ENCODE measurements at regions not wholly inside any gene's neighbourhood (a gene's known extent, or its start where the extent isn't known, plus 50 kb on each side); places are given as distances from the start of the nearest gene placed in this dataset.

DNA sequence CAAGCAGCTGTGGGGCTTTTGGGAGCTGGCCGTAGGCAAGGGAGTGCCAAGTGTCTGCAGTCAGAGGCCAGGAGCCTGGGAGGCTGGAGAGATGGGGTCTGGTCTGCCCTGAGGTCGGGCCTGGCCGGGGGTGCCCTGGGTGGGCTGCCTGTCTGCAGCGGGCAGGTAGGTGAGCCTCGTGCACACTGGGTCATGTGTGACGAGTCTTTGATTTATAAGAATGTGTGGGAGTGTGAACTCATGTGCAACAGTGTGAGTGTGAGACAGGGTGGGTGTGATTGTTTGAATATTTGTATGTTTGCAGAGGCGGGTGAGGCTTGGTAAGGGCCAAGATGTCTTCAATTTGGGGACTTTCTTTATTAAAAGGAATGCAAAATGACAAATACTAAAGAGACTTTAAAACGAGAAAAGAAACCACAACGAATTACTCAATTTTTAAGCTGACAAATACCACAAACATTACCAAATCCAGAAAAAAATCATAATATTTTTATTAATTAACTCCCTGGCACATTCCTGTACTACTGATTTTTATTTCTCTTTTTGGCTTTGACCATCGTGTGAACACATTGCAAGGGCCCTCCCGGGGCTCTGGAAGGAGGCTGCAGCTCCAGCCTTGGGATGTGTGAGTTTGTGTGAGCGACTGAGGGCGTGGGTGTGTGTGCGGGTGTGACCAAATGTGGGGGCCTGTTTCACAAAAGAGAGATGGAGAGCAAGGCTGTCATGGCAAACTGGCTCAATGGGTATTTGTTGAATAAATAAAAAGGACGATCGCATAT lies 110.3 kb upstream of the WNT4 start:
- WGBS, 2 experiments, result 88 to 89% methylated on average over 16 of the region's 16 CpGs

DNA sequence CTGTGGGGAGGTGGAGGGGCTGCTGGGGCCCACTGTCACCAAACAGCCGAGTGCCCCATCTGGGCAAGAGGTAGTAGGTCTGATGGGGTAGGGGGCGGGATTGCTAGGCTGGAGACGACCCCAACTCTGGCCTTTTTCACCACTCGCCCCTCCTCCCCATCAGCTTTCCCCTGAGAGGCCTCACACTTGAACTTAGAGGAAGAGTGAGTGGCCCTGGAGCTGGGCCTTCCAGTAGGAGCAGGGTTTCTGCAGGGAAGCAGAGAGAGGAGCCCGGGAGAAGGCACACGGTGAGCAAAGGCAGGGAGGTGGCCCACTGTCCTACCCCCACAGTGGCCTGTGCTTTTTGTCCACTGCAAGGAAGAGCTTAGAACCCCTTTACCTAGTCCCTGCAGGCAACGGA lies 111.9 kb upstream of the WNT4 start:
- Histone ChIP-seq H3K4me3 (ENCODE audit: insufficient read depth, low read depth, low read length) (no peak overlapping the region), H3K27me3 (ENCODE audit: control insufficient read depth, insufficient read depth, low read length, poor library complexity, severe bottlenecking) (no peaks in the 10 kb centered on the region), H3K27ac (ENCODE audit: insufficient read depth, low read depth, low read length, poor library complexity, severe bottlenecking) (no peak overlapping the region), H3K4me1 (ENCODE audit: control insufficient read depth, insufficient read depth, low read length) (peaks cover 20% of the 10 kb centered on the region), H3K36me3 (ENCODE audit: control insufficient read depth, insufficient read depth, low read length) (no peaks in the 10 kb centered on the region), H3K9me3 (ENCODE audit: control insufficient read depth, low read length) (no peaks in the 10 kb centered on the region)
- WGBS, 2 experiments, result 76 to 80% methylated on average over 6 to 7 of the region's 7 CpGs

More for the DNA sequence above, 110.3 kb upstream of the WNT4 start:
- H3K4me1 ChIP-seq (ENCODE audit: control insufficient read depth, insufficient read depth, low read length), result peaks cover 16% of the 10 kb centered on the region
- no peaks in the 10 kb centered on the region for H3K36me3 ChIP-seq (ENCODE audit: control insufficient read depth, insufficient read depth, low read length)
- peaks cover 3% of the 10 kb centered on the region for H3K27me3 ChIP-seq (ENCODE audit: control insufficient read depth, insufficient read depth, low read length, poor library complexity, severe bottlenecking)
- H3K9me3 ChIP-seq (ENCODE audit: control insufficient read depth, low read length), result no peaks in the 10 kb centered on the region
- H3K4me3 ChIP-seq (ENCODE audit: insufficient read depth, low read depth, low read length), result no peak overlapping the region
- no peak overlapping the region for H3K27ac ChIP-seq (ENCODE audit: insufficient read depth, low read depth, low read length, poor library complexity, severe bottlenecking)

DNA sequence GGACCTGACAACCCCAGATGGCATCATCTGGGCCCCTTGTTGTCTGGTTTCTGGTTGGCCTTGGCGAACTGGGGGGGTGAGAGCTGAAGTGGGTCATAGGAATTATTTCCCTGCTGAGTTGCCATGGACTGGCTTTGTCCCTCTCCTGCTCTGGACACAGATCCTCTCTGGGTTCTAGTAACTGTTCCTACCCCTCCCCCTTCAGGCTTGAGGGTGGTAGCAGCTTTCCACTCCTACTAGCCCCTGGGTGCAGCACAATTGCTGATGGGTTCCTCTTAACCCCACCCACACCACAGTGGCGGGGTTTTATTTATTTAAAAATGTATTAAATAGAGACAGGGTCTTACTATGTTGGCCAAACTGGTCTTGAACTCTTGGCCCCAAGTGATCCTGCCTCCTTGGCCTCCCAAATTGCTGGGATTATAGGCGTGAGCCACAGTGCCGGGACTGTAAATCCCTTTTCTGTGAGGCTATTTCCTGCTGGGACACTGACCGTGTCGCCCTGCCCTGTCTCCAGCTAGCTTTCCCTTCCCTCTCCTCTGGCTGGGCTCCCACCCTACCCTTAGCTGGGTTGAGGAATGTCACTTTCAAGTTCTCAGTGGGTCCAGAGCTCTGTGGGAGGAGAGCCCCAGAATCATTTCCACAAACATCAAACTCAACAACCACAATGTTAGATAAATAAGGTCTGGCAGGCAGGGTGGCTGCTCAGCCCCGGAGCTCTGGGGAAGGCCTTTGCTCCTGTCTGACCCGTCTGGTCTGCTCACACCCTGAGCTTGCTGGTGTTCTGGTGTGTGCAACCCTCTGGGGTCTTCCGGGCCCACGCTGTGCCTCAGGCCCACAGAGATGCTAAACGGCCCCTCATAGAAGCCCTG lies 112.7 kb upstream of the WNT4 start:
- WGBS, 2 experiments, result 84 to 85% methylated on average over 10 to 11 of the region's 11 CpGs
- H3K9me3 ChIP-seq (ENCODE audit: control insufficient read depth, low read length), result no peaks in the 10 kb centered on the region
- no peaks in the 10 kb centered on the region for H3K36me3 ChIP-seq (ENCODE audit: control insufficient read depth, insufficient read depth, low read length)
- H3K27ac ChIP-seq (ENCODE audit: insufficient read depth, low read depth, low read length, poor library complexity, severe bottlenecking), result no peak overlapping the region
- H3K4me1 ChIP-seq (ENCODE audit: control insufficient read depth, insufficient read depth, low read length), result peaks cover 18% of the 10 kb centered on the region
- H3K27me3 ChIP-seq (ENCODE audit: control insufficient read depth, insufficient read depth, low read length, poor library complexity, severe bottlenecking), result no peaks in the 10 kb centered on the region
- H3K4me3 ChIP-seq (ENCODE audit: insufficient read depth, low read depth, low read length), result no peak overlapping the region

DNA sequence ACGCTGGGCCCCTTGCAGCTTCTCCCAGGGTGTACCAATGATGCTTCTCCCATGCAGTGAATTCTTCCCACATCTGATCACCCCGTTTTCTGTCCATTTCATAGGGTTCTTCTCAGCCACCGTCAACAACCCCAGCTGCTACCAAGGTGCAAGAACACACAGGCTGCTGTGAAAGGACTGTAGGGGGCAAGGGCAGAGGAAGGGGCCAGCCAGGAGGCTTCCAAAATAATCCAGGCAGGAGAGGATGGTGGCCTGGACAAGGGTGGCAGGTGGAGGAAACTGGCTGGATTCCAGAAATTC lies 113.3 kb upstream of the WNT4 start:
- Histone ChIP-seq H3K27me3 (ENCODE audit: control insufficient read depth, insufficient read depth, low read length, poor library complexity, severe bottlenecking) (no peaks in the 10 kb centered on the region), H3K36me3 (ENCODE audit: control insufficient read depth, insufficient read depth, low read length) (no peaks in the 10 kb centered on the region), H3K27ac (ENCODE audit: insufficient read depth, low read depth, low read length, poor library complexity, severe bottlenecking) (no peak overlapping the region), H3K9me3 (ENCODE audit: control insufficient read depth, low read length) (no peaks in the 10 kb centered on the region), H3K4me3 (ENCODE audit: insufficient read depth, low read depth, low read length) (no peak overlapping the region), H3K4me1 (ENCODE audit: control insufficient read depth, insufficient read depth, low read length) (peaks cover 12% of the 10 kb centered on the region)
- 87 to 89% methylated on average over 3 of the region's 3 CpGs for WGBS, 2 experiments

DNA sequence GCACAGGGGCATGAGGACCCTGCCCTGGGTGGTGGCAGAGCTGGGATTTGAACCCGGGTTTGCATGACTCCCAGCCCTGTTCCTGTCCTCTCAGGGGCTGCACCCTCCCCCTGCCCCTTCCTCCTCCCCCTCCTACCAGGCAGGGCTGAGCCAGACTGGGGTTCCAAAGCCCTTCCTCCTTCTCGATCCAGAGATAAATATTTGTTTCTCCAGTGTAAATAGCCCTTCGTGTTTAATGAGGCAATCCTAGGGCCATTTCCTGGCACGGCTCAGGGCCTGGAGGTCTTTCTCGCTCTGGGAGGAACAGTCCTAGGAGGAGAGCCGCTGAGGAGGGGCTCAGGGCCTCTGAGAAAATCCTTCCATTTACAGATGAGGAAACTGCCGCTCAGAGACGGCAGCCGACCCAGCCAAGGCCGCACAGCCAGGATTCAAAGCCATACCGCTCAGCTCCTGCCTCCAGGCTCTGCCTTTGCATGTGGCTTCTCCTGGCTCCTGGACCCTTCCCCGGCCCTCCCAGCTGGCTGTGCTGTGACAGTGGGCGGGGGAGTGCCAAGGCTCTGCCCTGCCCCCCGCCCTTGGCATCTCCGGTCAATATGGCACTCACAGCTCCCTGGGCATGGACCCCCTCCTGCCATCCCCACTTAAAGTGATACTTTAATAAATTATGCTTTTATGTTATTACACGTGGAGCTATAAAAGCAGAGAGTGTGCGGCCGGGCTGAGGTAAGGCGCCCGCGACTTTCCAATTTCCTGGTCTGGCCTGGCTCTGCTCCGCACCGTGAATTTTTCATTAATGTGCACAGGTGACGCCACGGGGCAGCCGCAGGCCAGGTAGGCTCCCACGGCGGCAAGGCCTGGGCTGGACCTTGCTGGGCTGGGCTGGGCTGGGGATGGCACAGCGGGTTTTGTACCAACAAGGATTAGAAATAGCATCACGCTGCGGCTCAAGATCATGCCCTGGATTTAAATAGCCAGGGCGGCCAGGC lies 114.7 kb upstream of the WNT4 start:
- H3K4me1 ChIP-seq (ENCODE audit: control insufficient read depth, insufficient read depth, low read length), result peaks cover 16% of the 10 kb centered on the region
- no peaks in the 10 kb centered on the region for H3K27me3 ChIP-seq (ENCODE audit: control insufficient read depth, insufficient read depth, low read length, poor library complexity, severe bottlenecking)
- H3K27ac ChIP-seq (ENCODE audit: insufficient read depth, low read depth, low read length, poor library complexity, severe bottlenecking), result no peak overlapping the region
- 88% methylated on average over 32 of the region's 32 CpGs for WGBS, 2 experiments
- H3K36me3 ChIP-seq (ENCODE audit: control insufficient read depth, insufficient read depth, low read length), result no peaks in the 10 kb centered on the region
- no peak overlapping the region for H3K4me3 ChIP-seq (ENCODE audit: insufficient read depth, low read depth, low read length)
- no peaks in the 10 kb centered on the region for H3K9me3 ChIP-seq (ENCODE audit: control insufficient read depth, low read length)

DNA sequence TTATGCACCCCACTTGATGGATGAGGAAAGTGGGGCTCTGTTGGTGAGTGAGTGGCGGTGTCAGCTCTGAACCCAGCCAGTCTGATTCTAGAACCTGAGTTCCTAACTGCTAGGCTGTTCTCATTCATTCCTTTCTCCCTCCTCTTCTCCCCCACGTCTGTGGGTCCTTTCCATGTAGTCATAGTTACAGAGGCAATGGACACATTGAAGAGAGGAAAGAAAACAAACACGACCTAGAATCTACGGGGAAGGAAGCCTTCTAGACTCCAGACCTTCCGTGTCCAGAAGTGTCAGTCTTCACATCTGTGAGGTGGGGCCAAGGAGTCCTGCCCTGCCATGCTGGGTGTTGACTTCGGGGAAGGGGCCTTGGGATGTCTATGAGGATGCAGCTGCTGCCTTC lies 115.8 kb upstream of the WNT4 start:
- WGBS, 2 experiments, result 93 to 96% methylated on average over 6 of the region's 6 CpGs

DNA sequence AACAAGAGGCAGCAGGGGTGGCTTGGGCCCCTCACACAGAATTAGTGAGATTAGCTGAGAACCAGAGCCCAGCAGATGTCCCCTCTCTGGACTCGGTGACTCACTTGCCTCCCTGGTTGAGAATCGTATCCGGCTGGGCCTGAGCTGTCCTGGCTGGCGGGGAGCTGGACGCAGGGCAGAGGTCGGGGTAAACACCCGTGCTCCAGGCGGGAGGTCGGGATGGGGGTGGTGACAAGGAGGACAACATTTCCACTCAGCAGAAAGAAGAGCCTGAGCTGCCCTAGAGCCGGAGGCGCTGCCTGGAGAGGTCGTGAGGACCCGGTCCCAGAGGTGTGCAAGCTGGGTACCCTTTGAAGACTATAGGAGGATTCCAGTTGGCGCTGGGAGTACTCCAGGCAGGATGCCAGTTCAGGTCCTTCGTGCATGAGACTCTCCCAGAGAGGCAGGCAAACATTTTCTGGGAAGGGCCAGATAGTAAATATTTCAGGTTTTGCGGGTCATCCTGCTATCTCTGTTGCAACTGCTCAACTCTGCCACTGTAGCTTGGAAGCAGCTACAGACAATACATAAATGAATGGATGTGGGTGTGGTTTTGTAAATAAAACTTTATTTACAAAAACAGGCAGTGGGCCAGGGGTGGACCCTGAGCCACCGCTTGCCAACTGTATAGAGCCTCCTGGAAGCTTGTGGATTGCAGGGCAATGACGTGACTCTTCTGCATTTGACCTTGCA lies 116.8 kb upstream of the WNT4 start:
- Histone ChIP-seq H3K4me1 (ENCODE audit: control insufficient read depth, insufficient read depth, low read length) (peaks cover 28% of the 10 kb centered on the region), H3K27ac (ENCODE audit: insufficient read depth, low read depth, low read length, poor library complexity, severe bottlenecking) (no peak overlapping the region), H3K36me3 (ENCODE audit: control insufficient read depth, insufficient read depth, low read length) (no peaks in the 10 kb centered on the region), H3K27me3 (ENCODE audit: control insufficient read depth, insufficient read depth, low read length, poor library complexity, severe bottlenecking) (no peaks in the 10 kb centered on the region), H3K9me3 (ENCODE audit: control insufficient read depth, low read length) (no peaks in the 10 kb centered on the region), H3K4me3 (ENCODE audit: insufficient read depth, low read depth, low read length) (no peak overlapping the region)
- WGBS, 2 experiments, result 72 to 73% methylated on average over 18 of the region's 18 CpGs

More for the DNA sequence above, 115.8 kb upstream of the WNT4 start:
- Histone ChIP-seq H3K4me3 (ENCODE audit: insufficient read depth, low read depth, low read length) (no peak overlapping the region), H3K9me3 (ENCODE audit: control insufficient read depth, low read length) (no peaks in the 10 kb centered on the region), H3K27me3 (ENCODE audit: control insufficient read depth, insufficient read depth, low read length, poor library complexity, severe bottlenecking) (no peaks in the 10 kb centered on the region), H3K27ac (ENCODE audit: insufficient read depth, low read depth, low read length, poor library complexity, severe bottlenecking) (no peak overlapping the region), H3K4me1 (ENCODE audit: control insufficient read depth, insufficient read depth, low read length) (peaks cover 22% of the 10 kb centered on the region), H3K36me3 (ENCODE audit: control insufficient read depth, insufficient read depth, low read length) (no peaks in the 10 kb centered on the region)

DNA sequence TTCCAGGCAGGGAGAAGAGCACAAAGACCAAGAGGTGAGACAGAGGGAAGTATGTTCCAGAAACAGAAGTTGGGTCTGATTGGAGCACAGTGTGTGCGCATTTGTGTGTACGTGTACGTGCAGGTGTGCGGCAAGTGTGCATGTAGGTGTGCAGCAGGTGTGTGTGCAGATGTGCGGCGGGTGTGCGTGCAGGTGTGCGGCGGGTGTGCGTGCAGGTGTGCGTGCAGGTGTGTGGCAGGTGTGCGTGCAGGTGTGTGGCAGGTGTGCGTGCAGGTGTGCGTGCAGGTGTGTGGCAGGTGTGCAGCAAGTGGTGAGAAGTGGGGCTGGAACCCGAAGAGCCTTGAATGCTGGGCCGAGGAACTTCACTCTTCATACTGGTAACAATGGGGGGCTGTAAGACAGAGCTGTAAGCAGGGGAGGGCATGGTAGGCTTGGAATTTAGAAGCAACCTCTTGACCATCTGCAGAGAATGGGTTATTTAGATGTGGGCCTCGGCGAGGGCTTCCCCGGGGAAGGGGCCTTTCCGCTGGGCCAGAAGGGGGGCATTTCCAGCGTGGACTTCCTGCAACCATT lies 118.0 kb upstream of the WNT4 start:
- Histone ChIP-seq H3K36me3 (ENCODE audit: control insufficient read depth, insufficient read depth, low read length) (no peaks in the 10 kb centered on the region), H3K9me3 (ENCODE audit: control insufficient read depth, low read length) (no peaks in the 10 kb centered on the region), H3K4me3 (ENCODE audit: insufficient read depth, low read depth, low read length) (no peak overlapping the region), H3K27ac (ENCODE audit: insufficient read depth, low read depth, low read length, poor library complexity, severe bottlenecking) (no peak overlapping the region), H3K27me3 (ENCODE audit: control insufficient read depth, insufficient read depth, low read length, poor library complexity, severe bottlenecking) (no peaks in the 10 kb centered on the region), H3K4me1 (ENCODE audit: control insufficient read depth, insufficient read depth, low read length) (peaks cover 35% of the 10 kb centered on the region)
- 90 to 94% methylated on average over 21 of the region's 21 CpGs for WGBS, 2 experiments

DNA sequence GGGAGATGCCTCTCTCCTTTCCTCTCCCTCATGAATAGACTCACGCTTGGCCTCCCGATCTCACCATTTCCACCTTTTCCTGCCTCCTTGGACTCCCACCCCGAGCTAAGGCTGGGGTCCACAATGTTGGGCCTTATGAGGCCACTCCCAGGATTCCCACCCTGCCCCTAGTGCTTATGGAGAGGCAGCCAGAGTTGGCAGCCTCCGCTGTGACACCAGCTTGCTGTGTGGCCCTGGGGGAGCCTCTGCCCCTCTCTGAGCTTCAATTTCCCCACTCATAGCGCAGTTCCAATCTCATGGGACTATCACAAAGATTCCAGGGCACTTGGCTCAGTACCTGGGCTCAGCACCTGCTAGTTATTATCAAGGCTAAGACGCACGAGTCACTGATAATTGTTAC lies 118.7 kb upstream of the WNT4 start:
- no peaks in the 10 kb centered on the region for H3K36me3 ChIP-seq (ENCODE audit: control insufficient read depth, insufficient read depth, low read length)
- H3K4me3 ChIP-seq (ENCODE audit: insufficient read depth, low read depth, low read length), result no peak overlapping the region
- peaks cover 41% of the 10 kb centered on the region for H3K4me1 ChIP-seq (ENCODE audit: control insufficient read depth, insufficient read depth, low read length)
- H3K27ac ChIP-seq (ENCODE audit: insufficient read depth, low read depth, low read length, poor library complexity, severe bottlenecking), result no peak overlapping the region
- no peaks in the 10 kb centered on the region for H3K27me3 ChIP-seq (ENCODE audit: control insufficient read depth, insufficient read depth, low read length, poor library complexity, severe bottlenecking)
- WGBS, 2 experiments, result 94% methylated on average over 7 of the region's 7 CpGs
- no peaks in the 10 kb centered on the region for H3K9me3 ChIP-seq (ENCODE audit: control insufficient read depth, low read length)
